WTC11 (cell line): ENCODE measurements at regions not wholly inside any gene's neighbourhood (a gene's known extent, or its start where the extent isn't known, plus 50 kb on each side); places are given as distances from the start of the nearest gene placed in this dataset.

Source experiments
- ATAC-seq: fragments of 200-7000 bp; cut with Tn5 transposase; 2 replicates; pipeline ENCODE4 v1.10.0; 2021; ENCODE audit warnings: mild to moderate bottlenecking, moderate library complexity
- CTCF ChIA-PET: fragments of 300-600 bp; sonication (Branson Sonifier 250); formaldehyde crosslinking; loops from one replicate; lab custom pipeline; 2021; ENCODE audit warnings: antibody characterized with exemption; lab: Charles Lee
- POLR2A ChIA-PET: fragments of 350-600 bp; sonication (Branson Sonifier 250); formaldehyde crosslinking; loops from one replicate; lab custom pipeline; 2021; ENCODE audit warnings: antibody characterized with exemption; lab: Charles Lee
- DNase-seq: peaks from one replicate; pipeline ENCODE4 v3.0.0; 2021; ENCODE audit warnings: low spot score
- H3K27ac Mint-ChIP-seq: 2 replicates; pipeline ENCODE4 v1.8.0; 2021; ENCODE audit warnings: mixed read lengths
- H3K27me3 Mint-ChIP-seq: 2 replicates; pipeline ENCODE4 v1.8.0; 2021; ENCODE audit warnings: low read depth, mild to moderate bottlenecking, moderate library complexity, mixed read lengths
- H3K36me3 Mint-ChIP-seq: 2 replicates; pipeline ENCODE4 v1.8.0; 2021; ENCODE audit warnings: mixed read lengths
- H3K4me1 Mint-ChIP-seq: 2 replicates; pipeline ENCODE4 v1.8.0; 2022; ENCODE audit warnings: mixed read lengths
- H3K4me3 Mint-ChIP-seq: 2 replicates; pipeline ENCODE4 v1.8.0; 2021; ENCODE audit warnings: mild to moderate bottlenecking, moderate library complexity, mixed read lengths
- H3K9me3 Mint-ChIP-seq: 2 replicates; pipeline ENCODE4 v1.8.0; 2021; ENCODE audit warnings: mixed read lengths
- FOXJ3 ChIP-seq: sonication (generic); formaldehyde crosslinking; IDR thresholded peaks from 2 replicates; pipeline ENCODE4 v1.9.0; 2021; ENCODE audit warnings: missing genetic modification reagents, mild to moderate bottlenecking, borderline replicate concordance
- GRHL2 ChIP-seq: fragments of 250-450 bp; sonication (Bioruptor Pico); IDR thresholded peaks from 2 replicates; pipeline ENCODE4 v1.8.0; 2022; ENCODE audit warnings: mild to moderate bottlenecking, moderate library complexity; ENCODE audit not compliant: insufficient replicate concordance, severe bottlenecking
- HMGXB4 ChIP-seq: sonication (generic); formaldehyde crosslinking; IDR thresholded peaks from 2 replicates; pipeline ENCODE4 v1.8.1; 2023; ENCODE audit warnings: mild to moderate bottlenecking, moderate library complexity, missing genetic modification reagents
- IRF2 ChIP-seq: sonication (generic); formaldehyde crosslinking; IDR thresholded peaks from 2 replicates; pipeline ENCODE4 v1.8.0; 2022; ENCODE audit warnings: low read depth, missing genetic modification reagents, borderline replicate concordance
- MXD4 ChIP-seq: fragments of 250-450 bp; sonication (Bioruptor Pico); IDR thresholded peaks from 2 replicates; pipeline ENCODE4 v1.8.0; 2021; ENCODE audit warnings: mild to moderate bottlenecking, moderate library complexity, borderline replicate concordance
- PRDM15 ChIP-seq: sonication (generic); formaldehyde crosslinking; IDR thresholded peaks from 2 replicates; pipeline ENCODE4 v1.8.0; 2022; ENCODE audit warnings: missing genetic modification reagents
- SMAD3 ChIP-seq: sonication (generic); formaldehyde crosslinking; IDR thresholded peaks from 2 replicates; pipeline ENCODE4 v1.8.0; 2022; ENCODE audit warnings: missing genetic modification reagents, mild to moderate bottlenecking, borderline replicate concordance
- USF1 ChIP-seq: sonication (generic); formaldehyde crosslinking; IDR thresholded peaks from 2 replicates; pipeline ENCODE4 v1.8.0; 2022; ENCODE audit warnings: mild to moderate bottlenecking, missing genetic modification reagents
- ZNF138 ChIP-seq: sonication (generic); formaldehyde crosslinking; conservative IDR thresholded peaks from 2 replicates; pipeline ENCODE4 v1.8.1; 2022; ENCODE audit warnings: mild to moderate bottlenecking, moderate library complexity, missing genetic modification reagents
- ZNF232 ChIP-seq: sonication (generic); formaldehyde crosslinking; IDR thresholded peaks from 2 replicates; pipeline ENCODE4 v1.8.0; 2022; ENCODE audit warnings: mild to moderate bottlenecking, missing genetic modification reagents
- ZNF416 ChIP-seq: fragments of 250-450 bp; sonication (Bioruptor Pico); IDR thresholded peaks from 2 replicates; pipeline ENCODE4 v1.9.0; 2021; ENCODE audit warnings: mild to moderate bottlenecking, inconsistent platforms
- ZNF512 ChIP-seq: sonication (generic); formaldehyde crosslinking; IDR thresholded peaks from 2 replicates; pipeline ENCODE4 v1.8.1; 2022; ENCODE audit warnings: missing genetic modification reagents, borderline replicate concordance
- TF ChIP-seq, protein P1 (sequence below): sonication (generic); formaldehyde crosslinking; conservative IDR thresholded peaks from 2 replicates; pipeline ENCODE4 v1.8.1; 2023; ENCODE audit warnings: mild to moderate bottlenecking, low read depth, missing genetic modification reagents, moderate library complexity
- TF ChIP-seq, protein P2 (sequence below): sonication (generic); formaldehyde crosslinking; IDR thresholded peaks from 2 replicates; pipeline ENCODE4 v1.8.1; 2023; ENCODE audit warnings: mild to moderate bottlenecking, missing genetic modification reagents, moderate library complexity
- TF ChIP-seq, protein P3 (sequence below): sonication (generic); formaldehyde crosslinking; conservative IDR thresholded peaks from 2 replicates; pipeline ENCODE4 v1.8.1; 2022; ENCODE audit warnings: mild to moderate bottlenecking, missing genetic modification reagents

GRCh38 chr6:163661272-163661671 lies 246.8 kb downstream of the QKI start (continued):
- TF ChIP-seq MXD4 (CRISPR knock-in tag) (no peak), PRDM15 (no peak), IRF2 (CRISPR knock-in tag) (no peak), GRHL2 (CRISPR knock-in tag) (no peak), ZNF232 (CRISPR knock-in tag) (no peak), SMAD3 (no peak), USF1 (CRISPR knock-in tag) (no peak), ZNF512 (CRISPR knock-in tag) (no peak)
- TF ChIP-seq, protein P1, sequence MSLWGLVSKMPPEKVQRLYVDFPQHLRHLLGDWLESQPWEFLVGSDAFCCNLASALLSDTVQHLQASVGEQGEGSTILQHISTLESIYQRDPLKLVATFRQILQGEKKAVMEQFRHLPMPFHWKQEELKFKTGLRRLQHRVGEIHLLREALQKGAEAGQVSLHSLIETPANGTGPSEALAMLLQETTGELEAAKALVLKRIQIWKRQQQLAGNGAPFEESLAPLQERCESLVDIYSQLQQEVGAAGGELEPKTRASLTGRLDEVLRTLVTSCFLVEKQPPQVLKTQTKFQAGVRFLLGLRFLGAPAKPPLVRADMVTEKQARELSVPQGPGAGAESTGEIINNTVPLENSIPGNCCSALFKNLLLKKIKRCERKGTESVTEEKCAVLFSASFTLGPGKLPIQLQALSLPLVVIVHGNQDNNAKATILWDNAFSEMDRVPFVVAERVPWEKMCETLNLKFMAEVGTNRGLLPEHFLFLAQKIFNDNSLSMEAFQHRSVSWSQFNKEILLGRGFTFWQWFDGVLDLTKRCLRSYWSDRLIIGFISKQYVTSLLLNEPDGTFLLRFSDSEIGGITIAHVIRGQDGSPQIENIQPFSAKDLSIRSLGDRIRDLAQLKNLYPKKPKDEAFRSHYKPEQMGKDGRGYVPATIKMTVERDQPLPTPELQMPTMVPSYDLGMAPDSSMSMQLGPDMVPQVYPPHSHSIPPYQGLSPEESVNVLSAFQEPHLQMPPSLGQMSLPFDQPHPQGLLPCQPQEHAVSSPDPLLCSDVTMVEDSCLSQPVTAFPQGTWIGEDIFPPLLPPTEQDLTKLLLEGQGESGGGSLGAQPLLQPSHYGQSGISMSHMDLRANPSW (CRISPR knock-in tag) = no peak
- TF ChIP-seq, protein P2, sequence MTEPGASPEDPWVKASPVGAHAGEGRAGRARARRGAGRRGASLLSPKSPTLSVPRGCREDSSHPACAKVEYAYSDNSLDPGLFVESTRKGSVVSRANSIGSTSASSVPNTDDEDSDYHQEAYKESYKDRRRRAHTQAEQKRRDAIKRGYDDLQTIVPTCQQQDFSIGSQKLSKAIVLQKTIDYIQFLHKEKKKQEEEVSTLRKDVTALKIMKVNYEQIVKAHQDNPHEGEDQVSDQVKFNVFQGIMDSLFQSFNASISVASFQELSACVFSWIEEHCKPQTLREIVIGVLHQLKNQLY (CRISPR knock-in tag) = no peak
- TF ChIP-seq, all 79 proteins: peak for 0

DNA sequence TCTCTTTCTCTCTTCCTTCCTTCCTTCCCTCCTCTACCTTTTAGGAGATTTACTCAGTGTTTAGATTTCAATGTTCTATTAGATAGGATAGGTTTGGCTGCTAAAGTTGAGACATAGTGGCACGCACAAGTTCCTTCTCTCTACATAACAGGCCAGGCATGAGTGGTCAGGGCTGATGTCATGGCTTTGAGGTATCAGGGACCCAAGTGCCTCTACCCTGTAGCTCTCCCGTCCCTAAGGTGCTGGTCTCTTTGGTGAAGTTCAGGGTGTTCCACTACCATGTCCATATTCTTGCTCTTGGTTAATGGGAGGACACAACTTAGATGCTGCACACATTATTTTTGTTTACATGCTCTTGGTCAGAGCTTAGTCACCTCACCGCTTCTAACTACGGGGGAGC lies 245.3 kb downstream of the QKI start:
- Mint-ChIP-seq H3K4me3 (no peak overlapping the region), H3K27me3 (no peaks in the 10 kb centered on the region), H3K27ac (no peak overlapping the region), H3K36me3 (no peaks in the 10 kb centered on the region), H3K9me3 (0 out of 2 replicates have a peak, but pooled peaks cover 4% of the 10 kb centered on the region), H3K4me1 (peaks cover 11% of the 10 kb centered on the region)
- DNase-seq (no peak), ATAC-seq (no peak)
- ChIA-PET POLR2A (no interaction called here), CTCF (interaction anchor here (0.6 kb wide), 1 partner anchor 86 kb away, joined by 3 read pairs; no protein-coding TSS in a partner anchor)
- TF ChIP-seq HMGXB4 (CRISPR knock-in tag) (no peak), FOXJ3 (CRISPR knock-in tag) (no peak), ZNF416 (no peak), SMAD3 (no peak), ZNF138 (no peak)
- TF ChIP-seq, protein P3, sequence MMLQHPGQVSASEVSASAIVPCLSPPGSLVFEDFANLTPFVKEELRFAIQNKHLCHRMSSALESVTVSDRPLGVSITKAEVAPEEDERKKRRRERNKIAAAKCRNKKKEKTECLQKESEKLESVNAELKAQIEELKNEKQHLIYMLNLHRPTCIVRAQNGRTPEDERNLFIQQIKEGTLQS (CRISPR knock-in tag) = no peak
